Adrenal gland (tissue), 9 donors: ENCODE measurements at regions not wholly inside any gene's neighbourhood (a gene's known extent, or its start where the extent isn't known, plus 50 kb on each side); places are given as distances from the start of the nearest gene placed in this dataset.

ENCODE experiments used
- DNase-seq, 7 donors: peaks; one replicate each; pipeline ENCODE4 v3.0.0-alpha.2; 2019 to 2020
- H3K27ac ChIP-seq, 5 donors: fragments of 200-600 bp; sonication (generic) in 4 of 5; 1 replicate in 3 of 5; 2 replicates in 2 of 5; pipeline versions ENCODE4 v1.5.1 to v1.8.0; 2016 to 2020; ENCODE audit warnings: mild to moderate bottlenecking in 1 of 5
- H3K27me3 ChIP-seq: fragments of 200-600 bp; 2 replicates; pipeline ENCODE4 v1.8.0; 2021
- H3K36me3 ChIP-seq, 2 donors: fragments of 200-600 bp; replicated peaks in 1 of 2; 1 replicate in 1 of 2; 2 replicates in 1 of 2; pipeline versions ENCODE4 v1.5.1 to v1.8.0; 2018 to 2022
- H3K4me1 ChIP-seq, 2 donors: fragments of 200-600 bp; replicated peaks in 1 of 2; 1 replicate in 1 of 2; 2 replicates in 1 of 2; pipeline versions ENCODE4 v1.5.1 to v1.8.0; 2018 to 2021
- H3K4me3 ChIP-seq, 4 donors: fragments of 200-600 bp; sonication (generic) in 3 of 4; one replicate each; pipeline ENCODE4 v1.5.1; 2016 to 2018
- H3K9me3 ChIP-seq, 3 donors: fragments of 200-600 bp; sonication (generic) in 1 of 3; replicated peaks in 1 of 3; 1 replicate in 2 of 3; 2 replicates in 1 of 3; pipeline versions ENCODE4 v1.5.1 to v1.8.0; 2016 to 2021
- POLR2A ChIP-seq, 2 donors: fragments of 450-650 bp; IDR thresholded peaks; one replicate each; pipeline ENCODE4 v1.6.1; 2017; ENCODE audit warnings: antibody characterized with exemption in 2 of 2, mild to moderate bottlenecking in 2 of 2, moderate library complexity in 1 of 2
- WGBS, 4 donors: extraction: QIAGEN DNeasy Blood & Tissue Kit in 2 of 4; methylation state at CpG; one replicate each; pipeline versions ENCODE4 v1.1.5 to v1.1.7; 2013 to 2017; 5-methylcytosine and 5-hydroxymethylcytosine counted together
- intact Hi-C, 2 donors: fragments of 100-400 bp; cut with DNase I; formaldehyde crosslinking; loops; one replicate each; pipeline versions ENCODE4 v1.14.1 to v1.15.0; 2022 to 2023
- TF ChIP-seq, protein P1 (sequence below), 6 experiments: fragments of 450-650 bp in 4 of 6; fragments of 200-600 bp in 2 of 6; sonication (generic) in 1 of 6; IDR thresholded peaks; 1 replicate in 5 of 6; 2 replicates in 1 of 6; pipeline versions ENCODE4 v1.5.1 to v1.8.0; 2016 to 2021; ENCODE audit warnings: antibody characterized with exemption in 6 of 6, mild to moderate bottlenecking in 2 of 6, moderate library complexity in 1 of 6
- donor health status: healthy with polysubstance abuse.
- donor health status: Bipolar disorder and iron deficiency.
- donor health status: DM: yes; HTN: yes; CAD: no.
- donor health status: DM: no; HTN: no; CAD: no.
- donor health status: DM: no; HTN: no; CAD: no.

DNA sequence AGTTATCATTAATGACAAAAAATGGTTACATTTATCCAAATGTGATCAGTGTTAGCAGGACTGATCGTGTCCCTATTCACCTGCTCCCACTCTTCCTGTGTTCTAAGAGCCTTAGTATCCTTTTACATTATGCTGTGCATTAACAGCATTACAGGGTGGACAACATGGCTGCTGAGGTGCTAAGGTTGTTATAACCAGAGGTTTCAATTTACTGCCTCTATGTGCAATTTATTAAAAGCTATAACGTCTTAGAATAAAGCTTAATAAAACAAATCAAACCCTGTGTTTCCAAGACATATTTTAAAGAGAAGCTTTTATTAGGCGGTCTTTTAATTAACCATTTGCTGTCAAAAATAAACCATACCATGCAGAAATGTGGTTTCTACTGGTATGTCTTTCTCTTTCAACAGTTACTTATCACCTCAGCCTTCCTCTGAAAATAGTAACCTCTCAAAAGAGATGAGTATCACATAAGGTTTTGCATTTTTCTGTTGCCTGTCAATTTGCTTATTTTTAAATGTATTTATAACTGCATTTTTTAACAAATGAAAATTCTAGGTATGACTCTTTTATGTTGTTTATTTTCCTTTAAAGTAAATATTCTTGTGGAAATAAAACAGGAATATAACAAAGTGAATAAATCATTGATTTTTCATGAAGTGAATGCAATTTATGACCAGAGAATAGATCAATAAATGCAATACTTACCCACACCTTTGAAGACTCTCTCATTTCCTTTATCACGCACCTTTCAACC lies 849.8 kb upstream of the SORCS1 start:
- no peak for TF ChIP-seq POLR2A (IDR thresholded peaks at IDR 0.05)
- TF ChIP-seq, protein P1, sequence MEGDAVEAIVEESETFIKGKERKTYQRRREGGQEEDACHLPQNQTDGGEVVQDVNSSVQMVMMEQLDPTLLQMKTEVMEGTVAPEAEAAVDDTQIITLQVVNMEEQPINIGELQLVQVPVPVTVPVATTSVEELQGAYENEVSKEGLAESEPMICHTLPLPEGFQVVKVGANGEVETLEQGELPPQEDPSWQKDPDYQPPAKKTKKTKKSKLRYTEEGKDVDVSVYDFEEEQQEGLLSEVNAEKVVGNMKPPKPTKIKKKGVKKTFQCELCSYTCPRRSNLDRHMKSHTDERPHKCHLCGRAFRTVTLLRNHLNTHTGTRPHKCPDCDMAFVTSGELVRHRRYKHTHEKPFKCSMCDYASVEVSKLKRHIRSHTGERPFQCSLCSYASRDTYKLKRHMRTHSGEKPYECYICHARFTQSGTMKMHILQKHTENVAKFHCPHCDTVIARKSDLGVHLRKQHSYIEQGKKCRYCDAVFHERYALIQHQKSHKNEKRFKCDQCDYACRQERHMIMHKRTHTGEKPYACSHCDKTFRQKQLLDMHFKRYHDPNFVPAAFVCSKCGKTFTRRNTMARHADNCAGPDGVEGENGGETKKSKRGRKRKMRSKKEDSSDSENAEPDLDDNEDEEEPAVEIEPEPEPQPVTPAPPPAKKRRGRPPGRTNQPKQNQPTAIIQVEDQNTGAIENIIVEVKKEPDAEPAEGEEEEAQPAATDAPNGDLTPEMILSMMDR (IDR thresholded peaks at IDR 0.05) = no peak
- no peak overlapping the region for H3K4me3 ChIP-seq
- no peak for DNase-seq
- no peak overlapping the region for H3K27ac ChIP-seq
- no peaks in the 10 kb centered on the region for H3K9me3 ChIP-seq
- intact Hi-C loops = no loop called here
- H3K27me3 ChIP-seq = no peaks in the 10 kb centered on the region
- WGBS, 4 donors = 64 to 67% (median 66%) methylated on average over 4 of the region's 4 CpGs
- H3K36me3 ChIP-seq = no peaks in the 10 kb centered on the region
- no peaks in the 10 kb centered on the region for H3K4me1 ChIP-seq

DNA sequence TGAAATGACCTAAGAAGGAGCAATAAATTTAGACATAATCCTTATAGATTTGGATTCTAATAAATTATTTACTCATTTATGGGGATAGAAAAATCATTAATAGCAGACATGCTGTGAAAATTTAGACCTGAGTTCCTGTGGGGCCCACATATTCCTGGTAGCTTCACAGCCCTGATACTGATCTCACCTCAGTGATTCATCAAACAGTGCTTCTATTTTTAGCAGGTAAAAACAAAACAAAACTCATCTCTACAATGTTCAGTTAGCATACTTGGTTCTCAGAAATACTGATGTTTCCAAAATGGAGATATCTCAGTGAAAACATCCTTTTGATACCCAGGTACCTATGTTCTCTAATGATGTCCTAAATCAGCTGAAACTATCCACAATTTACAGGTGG lies 841.1 kb upstream of the SORCS1 start:
- no peak for DNase-seq
- Histone ChIP-seq H3K9me3 (no peaks in the 10 kb centered on the region), H3K4me3 (no peak overlapping the region), H3K36me3 (no peaks in the 10 kb centered on the region), H3K4me1 (no peaks in the 10 kb centered on the region), H3K27me3 (no peaks in the 10 kb centered on the region), H3K27ac (no peak overlapping the region)
- TF ChIP-seq, protein P1 (IDR thresholded peaks at IDR 0.05) = no peak
- no peak for TF ChIP-seq POLR2A (IDR thresholded peaks at IDR 0.05)
- intact Hi-C loops = no loop called here

DNA sequence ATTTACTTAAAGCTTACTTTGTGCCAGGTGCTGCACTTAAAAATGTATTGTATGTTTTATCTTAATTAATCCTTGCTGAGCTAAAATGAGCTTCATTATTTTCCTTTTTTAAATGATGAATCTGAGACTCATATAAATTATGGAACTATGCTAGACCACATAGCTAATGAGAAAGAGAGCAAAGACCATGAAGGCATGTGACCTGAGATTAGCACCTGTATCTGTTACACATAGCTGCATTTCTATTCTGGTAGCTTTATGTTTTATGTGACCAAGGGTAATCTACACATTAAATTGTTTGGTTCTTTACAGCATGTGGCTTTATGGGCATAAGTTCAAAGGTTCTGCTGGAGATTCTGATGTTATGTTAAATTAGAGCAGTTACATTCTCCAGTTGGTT lies 839.1 kb upstream of the SORCS1 start:
- Histone ChIP-seq H3K4me3 (no peak overlapping the region), H3K27me3 (no peaks in the 10 kb centered on the region), H3K36me3 (no peaks in the 10 kb centered on the region), H3K27ac (no peak overlapping the region), H3K9me3 (no peaks in the 10 kb centered on the region), H3K4me1 (no peaks in the 10 kb centered on the region)
- intact Hi-C loops = no loop called here
- no peak for DNase-seq
- TF ChIP-seq POLR2A (IDR thresholded peaks at IDR 0.05) = no peak
- TF ChIP-seq, protein P1 (IDR thresholded peaks at IDR 0.05) = no peak

DNA sequence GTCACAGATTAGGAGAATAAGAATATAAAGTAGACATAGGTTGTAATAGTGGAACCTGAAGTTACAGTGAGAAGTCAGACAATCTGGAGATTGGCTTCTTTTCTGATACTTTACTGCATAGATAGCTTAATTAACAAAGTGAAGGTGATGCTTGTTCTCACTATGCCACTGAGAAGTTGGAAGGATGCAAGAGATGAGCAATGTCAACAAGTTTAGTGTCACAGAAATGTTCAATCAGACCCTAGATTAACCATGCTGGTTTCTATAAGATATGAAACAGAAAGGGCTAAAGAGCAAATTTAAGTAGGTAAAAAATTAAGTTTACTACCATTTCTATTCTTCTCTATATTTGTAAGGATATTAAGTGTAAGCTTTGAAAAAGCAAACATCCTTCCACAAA lies 838.6 kb upstream of the SORCS1 start:
- H3K4me1 ChIP-seq = no peaks in the 10 kb centered on the region
- no peaks in the 10 kb centered on the region for H3K9me3 ChIP-seq
- no peaks in the 10 kb centered on the region for H3K27me3 ChIP-seq
- no peak overlapping the region for H3K27ac ChIP-seq
- H3K4me3 ChIP-seq = no peak overlapping the region
- TF ChIP-seq, protein P1 (IDR thresholded peaks at IDR 0.05) = no peak
- no peak for TF ChIP-seq POLR2A (IDR thresholded peaks at IDR 0.05)
- intact Hi-C loops = no loop called here
- DNase-seq = no peak
- no peaks in the 10 kb centered on the region for H3K36me3 ChIP-seq
